Eye (tissue), 1 donor: ENCODE measurements at regions not wholly inside any gene's neighbourhood (a gene's known extent, or its start where the extent isn't known, plus 50 kb on each side); places are given as distances from the start of the nearest gene placed in this dataset.

Source experiments
- DNase-seq: peaks from one replicate; pipeline ENCODE4 v3.0.0-alpha.2; 2015

- DNase-seq = no peak
These were observed 55.2 kb downstream of the IRX2 start for GRCh38 chr5:2696156-2696807.

GRCh38 chr5:2695200-2695891, 56.1 kb downstream of the IRX2 start:
- DNase-seq = no peak

DNA sequence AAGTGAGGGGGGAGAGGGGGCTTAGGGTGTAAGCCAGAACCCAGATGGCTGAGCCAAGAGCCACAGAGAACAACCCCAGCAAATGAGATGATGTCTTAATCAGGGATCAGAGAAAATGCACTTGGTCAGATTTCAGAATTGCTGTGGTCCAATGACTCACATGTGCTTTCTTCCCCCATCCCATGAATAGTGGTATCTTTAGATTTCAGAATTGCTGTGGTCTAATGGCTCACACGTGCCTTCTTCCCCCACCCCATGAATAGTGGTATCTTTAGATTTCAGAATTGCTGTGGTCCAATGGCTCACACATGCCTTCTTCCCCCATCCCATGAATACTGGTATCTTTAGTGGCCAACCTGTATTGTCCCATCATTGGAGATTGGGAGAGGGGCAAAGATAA, 59.9 kb downstream of the IRX2 start:
- no peak for DNase-seq

DNA sequence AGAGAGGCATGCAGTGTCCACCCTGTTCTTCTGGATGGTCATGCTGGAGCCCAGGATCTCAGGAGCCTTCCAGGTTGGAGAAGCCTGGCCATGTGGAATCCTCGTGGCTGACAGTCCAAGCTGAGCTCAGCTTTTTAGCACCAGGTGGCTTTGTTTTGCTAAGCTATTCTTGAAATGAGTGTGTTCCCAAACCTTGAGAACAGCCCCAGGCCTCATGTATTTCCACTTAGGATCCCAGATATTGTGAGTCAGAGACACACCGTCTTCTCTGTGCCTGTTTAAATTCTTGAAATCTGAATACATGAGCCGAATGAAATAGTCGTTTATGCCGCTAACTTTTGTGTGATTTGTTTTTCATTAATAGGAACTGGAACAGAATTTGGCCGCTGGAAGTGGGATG, 61.2 kb downstream of the IRX2 start:
- no peak for DNase-seq

- no peak for DNase-seq
These were observed 62.9 kb downstream of the IRX2 start for GRCh38 chr5:2688586-2688985.

DNA sequence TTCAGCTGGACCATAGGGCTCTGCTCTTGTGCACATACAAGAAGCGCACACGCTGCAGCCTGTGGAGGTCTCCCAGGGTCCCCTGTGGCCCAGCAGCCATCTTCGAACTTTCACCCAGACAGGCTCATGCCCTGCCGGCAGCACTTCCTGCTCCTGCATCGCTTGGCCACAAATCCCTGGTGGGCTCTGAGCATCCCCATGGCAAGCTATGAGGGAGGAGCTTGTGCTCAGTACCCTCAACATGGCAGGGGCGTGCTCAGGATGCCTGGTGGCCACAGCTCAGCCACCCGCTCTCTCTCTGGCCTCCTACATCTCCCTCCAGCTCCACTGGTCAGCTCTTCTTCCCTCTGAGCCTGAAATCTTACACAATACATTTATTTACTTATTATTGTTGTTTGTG, 63.7 kb downstream of the IRX2 start:
- DNase-seq = no peak

DNA sequence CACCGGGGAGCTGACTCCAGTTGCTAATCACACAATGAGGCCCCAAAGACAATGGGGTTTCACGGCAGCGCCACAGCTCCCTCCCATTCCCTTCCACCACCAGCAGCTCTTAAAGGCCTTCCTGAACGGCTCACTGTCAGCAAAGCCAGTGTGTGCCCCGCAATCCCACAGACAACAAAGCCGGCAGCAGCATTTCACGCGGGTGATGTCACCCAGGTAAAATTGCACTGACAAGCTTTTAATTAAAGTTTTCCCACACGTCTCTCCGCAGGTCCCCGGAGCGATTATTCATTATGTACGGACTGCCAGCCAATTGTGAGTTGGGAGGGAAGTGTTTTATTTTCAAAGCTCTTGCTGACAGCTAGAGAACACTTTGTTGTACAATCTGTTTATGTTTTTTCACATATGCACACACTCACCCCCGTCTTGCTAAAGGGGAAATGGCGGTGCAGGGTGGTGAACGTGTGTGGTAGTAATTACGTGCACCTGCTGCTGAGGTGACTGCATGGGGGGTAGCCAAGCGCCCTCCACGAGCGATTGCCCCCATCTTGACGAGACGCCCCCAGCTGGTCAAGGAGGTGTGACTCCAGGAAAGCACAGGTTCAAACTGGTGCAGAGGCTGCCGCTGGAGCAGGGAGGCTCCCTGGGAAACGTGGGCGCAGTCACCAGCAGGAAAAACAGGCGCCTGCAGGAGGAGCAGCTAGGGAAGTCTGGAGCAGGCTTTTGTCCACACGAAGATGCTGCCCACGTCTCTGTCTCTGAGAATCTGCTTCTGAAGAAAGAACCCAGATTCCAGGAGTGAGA, 65.0 kb downstream of the IRX2 start:
- DNase-seq = peak; percentile 41

- peak; percentile 28 for DNase-seq
These were observed 65.7 kb downstream of the IRX2 start for GRCh38 chr5:2685651-2686272.

DNA sequence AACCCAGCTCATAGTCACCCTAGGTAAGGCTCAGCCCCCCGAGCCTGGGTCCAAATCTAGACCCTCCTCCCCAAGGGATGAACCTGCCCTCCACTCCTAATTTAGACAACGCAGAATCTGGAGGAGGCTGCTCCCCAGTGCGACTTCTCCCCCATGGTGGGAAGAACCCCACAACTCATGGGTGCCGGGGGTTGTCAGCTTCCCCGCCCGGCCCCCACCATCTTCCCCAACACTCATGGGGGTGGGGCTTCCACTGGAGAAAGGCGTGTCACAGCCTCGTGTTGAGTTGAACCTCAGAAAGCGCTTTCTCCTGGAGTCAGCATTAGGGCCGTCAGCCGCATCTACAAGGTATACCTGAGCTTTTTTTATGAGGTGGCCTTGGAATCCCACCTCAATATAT, 66.9 kb downstream of the IRX2 start:
- DNase-seq = no peak

GRCh38 chr5:2683720-2684119, 67.8 kb downstream of the IRX2 start:
- no peak for DNase-seq

DNA sequence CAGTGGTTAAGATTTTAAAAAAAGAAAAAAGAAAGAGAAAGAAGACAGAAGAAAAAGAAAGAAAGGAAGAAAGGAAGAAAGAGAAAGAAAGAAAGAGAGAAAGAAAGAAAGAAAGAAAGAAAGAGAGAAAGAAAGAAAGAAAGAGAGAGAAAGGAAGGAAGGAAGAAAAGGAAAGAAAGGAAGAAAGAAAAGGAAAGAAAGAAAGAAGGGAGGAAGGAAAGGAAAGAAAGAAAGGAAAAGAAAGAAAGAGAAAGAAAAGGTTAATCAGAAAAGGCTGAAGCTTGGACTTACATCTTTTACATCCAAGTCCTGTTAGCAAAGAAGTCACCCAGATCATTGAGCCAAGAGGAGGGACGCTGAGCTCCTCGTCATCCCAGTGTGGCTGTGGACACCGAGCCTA, 70.0 kb downstream of the IRX2 start:
- no peak for DNase-seq

GRCh38 chr5:2680979-2681378, 70.5 kb downstream of the IRX2 start:
- no peak for DNase-seq

DNA sequence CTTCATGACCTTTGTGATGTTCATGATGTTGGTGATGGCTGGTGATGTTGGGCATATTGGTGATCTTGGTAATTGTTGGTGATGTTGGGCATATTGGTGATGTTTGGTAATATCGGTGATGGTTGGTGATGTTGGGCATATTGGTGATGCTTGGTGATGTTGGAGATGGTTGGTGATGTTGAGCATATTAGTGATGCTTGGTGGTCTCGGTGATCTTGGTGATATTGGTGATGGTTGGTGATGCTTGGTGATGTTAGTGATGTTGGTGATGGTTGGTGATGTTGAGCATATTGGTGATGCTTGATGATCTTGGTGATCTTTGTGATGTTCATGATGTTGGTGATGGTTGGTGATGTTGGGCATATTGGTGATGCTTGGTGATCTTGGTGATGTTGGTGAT, 73.8 kb downstream of the IRX2 start:
- DNase-seq = no peak

DNA sequence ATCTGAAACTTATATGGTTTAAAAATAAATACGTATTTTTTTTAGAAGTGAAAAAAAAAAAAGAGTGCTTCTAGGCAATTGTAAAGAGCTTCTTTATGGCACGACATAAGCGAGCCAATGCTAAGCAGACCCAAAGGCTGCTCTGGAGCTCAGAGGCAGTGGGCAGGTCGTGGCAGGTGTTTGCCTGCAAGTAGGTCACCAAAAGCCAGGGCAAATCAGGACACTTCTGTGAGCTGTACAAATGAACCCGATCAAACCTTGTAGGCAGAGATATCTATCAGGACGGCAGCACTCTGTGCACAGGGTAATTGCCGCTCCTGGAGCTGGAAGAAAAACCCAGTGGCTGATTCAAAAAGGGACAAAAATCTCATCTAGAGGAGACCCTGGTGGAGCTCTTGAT, 75.9 kb downstream of the IRX2 start:
- DNase-seq = no peak

DNA sequence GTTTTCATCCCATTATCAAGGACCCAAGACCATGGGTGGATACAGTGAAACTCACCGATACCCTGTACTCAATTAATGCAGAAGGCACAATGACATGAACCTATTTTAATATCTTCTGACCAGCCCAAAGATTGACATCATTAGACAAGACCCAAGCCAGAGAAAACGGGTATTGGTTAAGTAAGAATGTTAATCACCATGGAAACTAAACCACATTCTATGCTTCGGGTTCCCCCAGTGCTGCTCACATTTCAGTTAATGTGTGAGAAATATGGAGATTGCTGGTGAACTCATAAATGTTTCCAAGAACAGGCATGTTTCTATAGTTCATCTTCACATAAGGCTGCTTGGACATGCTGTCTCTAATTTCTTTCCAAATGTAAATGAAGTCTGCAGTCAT, 77.0 kb downstream of the IRX2 start:
- DNase-seq = peak; percentile 25

- DNase-seq = no peak
These were observed 80.5 kb downstream of the IRX2 start for GRCh38 chr5:2670940-2671339.

GRCh38 chr5:2669913-2670312, 81.6 kb downstream of the IRX2 start:
- DNase-seq = no peak

DNA sequence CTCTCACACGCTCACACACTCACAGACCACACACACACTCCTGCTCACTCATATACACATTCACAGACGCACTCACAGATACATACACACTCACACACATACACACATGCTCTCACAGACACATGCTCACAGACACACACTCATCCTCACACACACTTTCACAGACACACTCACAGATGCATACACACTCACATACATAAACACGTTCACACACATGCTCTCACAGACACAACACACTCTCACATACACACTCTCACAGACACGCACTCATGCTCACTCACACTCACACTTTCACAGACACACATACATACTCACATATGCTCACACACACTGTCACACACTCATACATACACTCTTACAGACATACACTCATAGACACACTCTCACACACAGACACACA, 82.2 kb downstream of the IRX2 start:
- DNase-seq = no peak

- DNase-seq = no peak
These were observed 85.4 kb downstream of the IRX2 start for GRCh38 chr5:2666081-2666480.

GRCh38 chr5:2663489-2663888, 88.0 kb downstream of the IRX2 start:
- DNase-seq = no peak

GRCh38 chr5:2660315-2660714, 91.2 kb downstream of the IRX2 start:
- DNase-seq = peak; percentile 73

- peak; percentile 63 for DNase-seq
These were observed 92.5 kb downstream of the IRX2 start for GRCh38 chr5:2658881-2659470.

GRCh38 chr5:2658447-2658846, 93.0 kb downstream of the IRX2 start:
- DNase-seq = peak; percentile 59
